ENCODE measurements at regions not wholly inside any gene's neighbourhood (a gene's known extent, or its start where the extent isn't known, plus 50 kb on each side); places are given as distances from the start of the nearest gene placed in this dataset.
"Not testable (repeated sequence)": the region's sequence is repeated elsewhere in the genome, so short reads cannot be mapped to it uniquely, and the experiment has no call there.

DNA sequence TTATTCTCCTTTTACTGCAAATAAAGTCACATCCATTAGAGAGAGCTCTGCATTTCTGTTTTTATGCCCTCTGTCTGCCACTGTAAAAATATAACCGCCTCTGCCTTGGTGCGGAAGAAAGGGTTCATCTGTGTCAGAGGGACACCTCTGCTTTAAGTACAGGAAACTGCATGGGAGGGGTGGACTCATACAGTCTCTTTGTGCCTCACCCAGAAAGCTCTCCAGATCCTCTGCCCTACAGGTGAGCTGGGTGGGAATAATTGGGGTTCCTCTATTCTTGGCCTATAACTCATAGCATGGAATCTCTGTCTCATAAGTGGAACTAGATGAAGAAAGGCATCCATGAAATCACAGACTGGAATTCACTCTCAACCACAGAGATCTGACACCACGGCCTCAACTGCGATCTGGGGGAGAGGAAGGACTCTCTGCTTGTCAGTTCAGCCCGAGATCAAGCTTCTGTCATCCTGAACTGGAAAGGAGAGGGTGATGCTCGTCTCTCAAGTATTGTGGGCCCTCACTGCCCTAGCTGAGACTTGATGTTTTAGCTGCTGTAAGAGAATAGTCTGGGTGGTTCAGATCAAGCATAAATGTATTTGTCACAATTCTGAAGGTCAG, 702.3 kb downstream of the TMEM121 start:
- H3K27ac ChIP-seq: no peak overlapping the region
- H3K4me1 ChIP-seq: no peaks in the 10 kb centered on the region
- TF ChIP-seq POLR2A (IDR thresholded peaks at IDR 0.05): no peak
- TF ChIP-seq, protein P1, sequence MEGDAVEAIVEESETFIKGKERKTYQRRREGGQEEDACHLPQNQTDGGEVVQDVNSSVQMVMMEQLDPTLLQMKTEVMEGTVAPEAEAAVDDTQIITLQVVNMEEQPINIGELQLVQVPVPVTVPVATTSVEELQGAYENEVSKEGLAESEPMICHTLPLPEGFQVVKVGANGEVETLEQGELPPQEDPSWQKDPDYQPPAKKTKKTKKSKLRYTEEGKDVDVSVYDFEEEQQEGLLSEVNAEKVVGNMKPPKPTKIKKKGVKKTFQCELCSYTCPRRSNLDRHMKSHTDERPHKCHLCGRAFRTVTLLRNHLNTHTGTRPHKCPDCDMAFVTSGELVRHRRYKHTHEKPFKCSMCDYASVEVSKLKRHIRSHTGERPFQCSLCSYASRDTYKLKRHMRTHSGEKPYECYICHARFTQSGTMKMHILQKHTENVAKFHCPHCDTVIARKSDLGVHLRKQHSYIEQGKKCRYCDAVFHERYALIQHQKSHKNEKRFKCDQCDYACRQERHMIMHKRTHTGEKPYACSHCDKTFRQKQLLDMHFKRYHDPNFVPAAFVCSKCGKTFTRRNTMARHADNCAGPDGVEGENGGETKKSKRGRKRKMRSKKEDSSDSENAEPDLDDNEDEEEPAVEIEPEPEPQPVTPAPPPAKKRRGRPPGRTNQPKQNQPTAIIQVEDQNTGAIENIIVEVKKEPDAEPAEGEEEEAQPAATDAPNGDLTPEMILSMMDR (IDR thresholded peaks at IDR 0.05): no peak
- H3K9me3 ChIP-seq: no peaks in the 10 kb centered on the region
- H3K27me3 ChIP-seq: peaks cover 0 to 19% (median 0%) of the 10 kb centered on the region in 9 donors
- intact Hi-C loops (cut with DNase I): no loop called here
- ATAC-seq: no peak
- WGBS, 4 donors: 59 to 67% (median 63%) methylated on average over 6 of the region's 6 CpGs
- H3K4me3 ChIP-seq: no peak overlapping the region
- no peaks in the 10 kb centered on the region for H3K36me3 ChIP-seq
- DNase-seq: no peak

DNA sequence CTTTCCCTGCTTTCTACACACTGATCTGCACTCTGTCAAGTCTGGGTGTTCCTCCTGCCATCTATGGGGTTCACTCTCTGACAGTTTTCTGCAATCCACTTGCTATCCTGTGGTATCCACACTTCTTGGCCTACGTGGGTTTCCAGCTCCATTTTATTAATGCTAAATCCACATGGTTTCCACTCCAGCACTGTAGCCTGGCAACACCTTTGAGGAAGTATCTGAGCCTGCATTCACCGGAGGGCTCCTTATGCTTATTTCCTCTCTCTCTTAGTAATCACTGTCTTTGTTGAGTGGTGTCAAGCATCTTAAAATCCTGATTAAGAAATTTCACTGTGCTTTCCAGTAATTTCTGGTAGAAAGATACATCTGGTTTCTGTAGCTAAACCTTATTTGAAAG, 703.7 kb downstream of the TMEM121 start:
- Histone ChIP-seq H3K4me1 (no peaks in the 10 kb centered on the region), H3K9me3 (no peaks in the 10 kb centered on the region), H3K36me3 (no peaks in the 10 kb centered on the region), H3K27me3 (peaks cover 0 to 14% (median 0%) of the 10 kb centered on the region in 9 donors), H3K4me3 (no peak overlapping the region), H3K27ac (no peak overlapping the region)
- intact Hi-C loops (cut with DNase I): no loop called here
- no peak for ATAC-seq
- WGBS, 4 donors: 28 to 48% (median 41%) methylated on average over 2 of the region's 2 CpGs
- DNase-seq: no peak
- TF ChIP-seq, protein P1 (IDR thresholded peaks at IDR 0.05): no peak
- no peak for TF ChIP-seq POLR2A (IDR thresholded peaks at IDR 0.05)

DNA sequence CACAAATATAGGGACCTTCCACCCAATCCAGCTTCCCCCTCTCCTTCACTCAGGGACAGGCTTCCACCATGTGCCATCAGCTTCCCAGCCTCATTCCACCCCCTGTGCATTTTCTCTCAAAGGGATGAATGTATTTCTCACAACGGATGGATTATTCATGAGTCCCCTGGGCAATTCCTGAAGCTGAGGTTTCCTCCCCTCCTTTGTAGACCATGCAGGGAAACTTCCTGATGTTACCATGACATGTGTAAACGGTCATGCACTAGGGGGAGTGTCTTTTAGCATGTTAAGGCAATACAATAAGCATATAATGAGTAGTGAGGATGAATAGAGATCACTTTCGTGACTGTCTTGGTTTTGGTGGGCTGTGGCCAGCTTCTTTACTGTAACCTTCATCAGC, 706.8 kb downstream of the TMEM121 start:
- DNase-seq; H3K9me3 ChIP-seq; ATAC-seq; H3K27ac ChIP-seq; H3K36me3 ChIP-seq; H3K4me3 ChIP-seq; H3K4me1 ChIP-seq; intact Hi-C loops (cut with DNase I): not testable (repeated sequence)
- H3K27me3 ChIP-seq: peaks cover 0 to 44% (median 5%) of the 10 kb centered on the region in 9 donors
- 29 to 41% (median 31%) methylated on average over 3 of the region's 3 CpGs for WGBS, 4 donors

DNA sequence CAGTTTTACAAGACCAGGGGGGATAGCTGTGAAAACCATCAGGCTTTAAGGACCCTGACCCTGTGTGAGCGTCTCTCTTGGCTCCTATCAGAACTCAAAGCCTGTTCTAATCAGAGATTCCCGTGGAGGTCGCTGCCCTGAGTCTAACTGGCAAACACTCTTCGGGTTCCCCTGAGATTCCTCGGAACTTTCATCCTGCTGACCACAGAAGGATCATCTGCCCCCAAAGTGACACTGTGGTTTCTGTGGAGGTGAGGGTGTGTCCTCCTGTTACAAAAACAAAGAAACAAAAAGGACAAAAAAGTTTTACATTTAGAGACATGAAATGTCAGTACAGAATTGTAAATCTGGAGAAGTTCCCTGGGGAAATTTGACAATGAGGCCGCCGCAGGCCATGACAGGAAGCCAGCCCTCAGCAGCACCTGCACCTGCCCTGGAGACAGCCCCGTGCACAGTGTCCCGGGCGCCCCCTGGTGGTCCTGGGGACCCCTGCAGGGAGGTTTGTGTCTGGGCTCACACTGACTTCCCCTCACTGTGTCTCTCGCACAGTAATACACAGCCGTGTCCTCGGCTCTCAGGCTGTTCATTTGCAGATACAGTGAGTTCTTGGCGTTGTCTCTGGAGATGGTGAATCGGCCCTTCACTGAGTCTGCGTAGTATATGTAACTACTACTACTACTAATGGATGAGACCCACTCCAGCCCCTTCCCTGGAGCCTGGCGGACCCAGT, 708.3 kb downstream of the TMEM121 start:
- intact Hi-C loops (cut with DNase I); H3K9me3 ChIP-seq; ATAC-seq; H3K4me1 ChIP-seq; H3K36me3 ChIP-seq; DNase-seq; H3K4me3 ChIP-seq; H3K27ac ChIP-seq: not testable (repeated sequence)
- H3K27me3 ChIP-seq: peaks cover 0 to 40% (median 10%) of the 10 kb centered on the region in 9 donors
- TF ChIP-seq, protein P1 (IDR thresholded peaks at IDR 0.05): peak in 6 of 12 donors; percentile 5 to 32 (median 26)
- WGBS, 4 donors: 42 to 58% (median 48%) methylated on average over 10 to 16 of the region's 17 CpGs

Data from heart left ventricle (tissue), 16 donors.